Endodermal cell (in vitro differentiated cells): ENCODE measurements at regions not wholly inside any gene's neighbourhood (a gene's known extent, or its start where the extent isn't known, plus 50 kb on each side); places are given as distances from the start of the nearest gene placed in this dataset.

Source experiments
- DNase-seq: peaks from one replicate; pipeline ENCODE4 v3.0.0-alpha.2; 2017
- H3K27ac ChIP-seq: 2 replicates; pipeline ENCODE4 v1.5.1; 2013; ENCODE audit warnings: mild to moderate bottlenecking, low read depth, low read length, moderate library complexity
- H3K27me3 ChIP-seq: 2 replicates; pipeline ENCODE4 v1.6.1; 2013; ENCODE audit warnings: mild to moderate bottlenecking, low read length, moderate library complexity; ENCODE audit not compliant: insufficient read depth, control insufficient read depth, poor library complexity, severe bottlenecking
- H3K36me3 ChIP-seq: 2 replicates; pipeline ENCODE4 v1.7.0; 2013; ENCODE audit warnings: mild to moderate bottlenecking, low read length, moderate library complexity; ENCODE audit not compliant: control insufficient read depth, insufficient read depth
- H3K4me1 ChIP-seq: one replicate; pipeline ENCODE4 v1.7.0; 2013; ENCODE audit warnings: low read length; ENCODE audit not compliant: control insufficient read depth, insufficient read depth
- H3K4me3 ChIP-seq: 2 replicates; pipeline ENCODE4 v1.5.1; 2013; ENCODE audit warnings: mild to moderate bottlenecking, low read length, moderate library complexity
- H3K9ac ChIP-seq: 2 replicates; pipeline ENCODE4 v1.6.1; 2013; ENCODE audit warnings: mild to moderate bottlenecking, low read length, moderate library complexity; ENCODE audit not compliant: poor library complexity, severe bottlenecking; ENCODE audit errors: extremely low read depth
- H3K9me3 ChIP-seq: 2 replicates; pipeline ENCODE4 v1.6.1; 2013; ENCODE audit warnings: mild to moderate bottlenecking, low read length, moderate library complexity; ENCODE audit not compliant: control insufficient read depth
- H3K27ac Mint-ChIP-seq: 2 replicates; pipeline ENCODE4 v1.8.0; 2020; ENCODE audit warnings: mixed read lengths
- H3K27me3 Mint-ChIP-seq: 2 replicates; pipeline ENCODE4 v1.8.0; 2021; ENCODE audit warnings: mild to moderate bottlenecking, mixed read lengths; ENCODE audit not compliant: insufficient read depth
- H3K36me3 Mint-ChIP-seq: 2 replicates; pipeline ENCODE4 v1.8.0; 2020; ENCODE audit warnings: low read depth, mixed read lengths
- H3K4me1 Mint-ChIP-seq: 2 replicates; pipeline ENCODE4 v1.8.0; 2020; ENCODE audit warnings: mixed read lengths
- H3K4me3 Mint-ChIP-seq: 2 replicates; pipeline ENCODE4 v1.8.0; 2020; ENCODE audit warnings: mild to moderate bottlenecking, moderate library complexity, mixed read lengths
- H3K9me3 Mint-ChIP-seq: 2 replicates; pipeline ENCODE4 v1.8.0; 2020; ENCODE audit warnings: mild to moderate bottlenecking, mixed read lengths
- WGBS, 2 experiments: methylation state at CpG; one replicate each; pipeline versions ENCODE4 v1.1.5 to v1.1.7; 2013; ENCODE audit warnings: missing lambda C conversion rate in 2 of 2, mixed read lengths in 1 of 2; ENCODE audit not compliant: insufficient coverage in 1 of 2, insufficient read length in 1 of 2; 5-methylcytosine and 5-hydroxymethylcytosine counted together
- TF ChIP-seq, protein P1 (sequence below): fragments of 200-600 bp; sonication (generic); conservative IDR thresholded peaks from 2 replicates; pipeline ENCODE4 v1.5.0; 2021; ENCODE audit warnings: antibody characterized with exemption, mild to moderate bottlenecking

DNA sequence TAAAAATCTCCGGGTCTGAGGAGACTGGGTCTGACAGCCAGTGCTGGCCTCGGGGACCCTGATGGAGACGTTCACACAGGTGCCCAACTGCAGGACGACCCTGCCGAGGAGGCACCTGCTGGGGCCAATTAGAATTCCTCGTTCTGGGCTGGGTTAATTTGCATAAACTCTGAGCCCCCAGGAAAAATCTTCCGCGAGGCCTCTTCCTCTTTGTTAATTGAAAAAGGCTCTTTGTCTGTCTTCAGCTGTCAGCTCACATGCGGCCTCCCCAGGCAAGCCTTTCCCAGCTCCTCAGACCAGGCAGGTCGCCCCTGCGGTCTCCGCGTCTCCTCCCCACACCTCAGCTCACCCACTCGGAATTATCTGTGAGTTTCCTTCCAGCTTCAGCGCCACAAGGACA lies 400.2 kb downstream of the SEC14L1 start:
- Histone ChIP-seq H3K4me1 (no peaks in the 10 kb centered on the region), H3K9me3 (peaks cover 3% of the 10 kb centered on the region), H3K36me3 (no peaks in the 10 kb centered on the region), H3K4me3 (no peak overlapping the region), H3K27me3 (peaks cover 16% of the 10 kb centered on the region), H3K27ac (peak overlapping the region; percentile 64), H3K9ac (no peak overlapping the region)
- Mint-ChIP-seq H3K4me3 (no peak overlapping the region), H3K27me3 (peaks cover 53% of the 10 kb centered on the region), H3K27ac (peak overlapping the region; percentile 50), H3K4me1 (peaks cover 17% of the 10 kb centered on the region), H3K36me3 (no peaks in the 10 kb centered on the region), H3K9me3 (peaks cover 3% of the 10 kb centered on the region)
- WGBS, 2 experiments: 27 to 42% methylated on average over 13 to 15 of the region's 15 CpGs
- DNase-seq: peak; percentile 62
- TF ChIP-seq, protein P1, sequence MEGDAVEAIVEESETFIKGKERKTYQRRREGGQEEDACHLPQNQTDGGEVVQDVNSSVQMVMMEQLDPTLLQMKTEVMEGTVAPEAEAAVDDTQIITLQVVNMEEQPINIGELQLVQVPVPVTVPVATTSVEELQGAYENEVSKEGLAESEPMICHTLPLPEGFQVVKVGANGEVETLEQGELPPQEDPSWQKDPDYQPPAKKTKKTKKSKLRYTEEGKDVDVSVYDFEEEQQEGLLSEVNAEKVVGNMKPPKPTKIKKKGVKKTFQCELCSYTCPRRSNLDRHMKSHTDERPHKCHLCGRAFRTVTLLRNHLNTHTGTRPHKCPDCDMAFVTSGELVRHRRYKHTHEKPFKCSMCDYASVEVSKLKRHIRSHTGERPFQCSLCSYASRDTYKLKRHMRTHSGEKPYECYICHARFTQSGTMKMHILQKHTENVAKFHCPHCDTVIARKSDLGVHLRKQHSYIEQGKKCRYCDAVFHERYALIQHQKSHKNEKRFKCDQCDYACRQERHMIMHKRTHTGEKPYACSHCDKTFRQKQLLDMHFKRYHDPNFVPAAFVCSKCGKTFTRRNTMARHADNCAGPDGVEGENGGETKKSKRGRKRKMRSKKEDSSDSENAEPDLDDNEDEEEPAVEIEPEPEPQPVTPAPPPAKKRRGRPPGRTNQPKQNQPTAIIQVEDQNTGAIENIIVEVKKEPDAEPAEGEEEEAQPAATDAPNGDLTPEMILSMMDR: no peak

DNA sequence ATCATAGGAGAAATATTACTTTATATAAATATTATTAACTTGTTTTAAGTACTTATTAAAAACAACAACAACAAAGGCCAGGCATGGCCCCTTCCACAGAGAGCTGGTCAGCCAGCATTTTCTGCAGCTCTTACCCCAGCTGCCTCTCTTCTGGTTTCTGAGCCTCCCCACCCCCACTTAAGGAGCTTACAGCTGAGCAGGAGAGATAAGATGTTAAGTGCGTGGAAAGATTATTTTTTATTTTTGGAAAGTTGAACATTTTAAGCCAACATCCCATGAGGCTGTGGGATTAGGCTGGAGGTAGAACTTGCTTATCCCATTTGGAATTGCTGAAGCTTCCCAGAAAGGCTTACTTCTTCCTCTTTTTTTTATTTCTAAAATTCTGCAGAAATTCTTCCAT lies 401.2 kb downstream of the SEC14L1 start:
- peaks cover 7% of the 10 kb centered on the region for H3K9me3 Mint-ChIP-seq
- Histone ChIP-seq H3K4me3 (no peak overlapping the region), H3K9me3 (peaks cover 3% of the 10 kb centered on the region), H3K27me3 (peaks cover 16% of the 10 kb centered on the region), H3K36me3 (no peaks in the 10 kb centered on the region), H3K27ac (no peak overlapping the region), H3K9ac (no peak overlapping the region), H3K4me1 (no peaks in the 10 kb centered on the region)
- TF ChIP-seq, protein P1: no peak
- H3K4me1 Mint-ChIP-seq: peaks cover 20% of the 10 kb centered on the region
- H3K4me3 Mint-ChIP-seq: no peak overlapping the region
- H3K36me3 Mint-ChIP-seq: no peaks in the 10 kb centered on the region
- WGBS, 2 experiments: 60% methylated on average over 1 of the region's 1 CpG; no CpG with 5 or more reads in 1 of the 2 experiments
- DNase-seq: no peak
- H3K27me3 Mint-ChIP-seq: peaks cover 53% of the 10 kb centered on the region
- no peak overlapping the region for H3K27ac Mint-ChIP-seq

DNA sequence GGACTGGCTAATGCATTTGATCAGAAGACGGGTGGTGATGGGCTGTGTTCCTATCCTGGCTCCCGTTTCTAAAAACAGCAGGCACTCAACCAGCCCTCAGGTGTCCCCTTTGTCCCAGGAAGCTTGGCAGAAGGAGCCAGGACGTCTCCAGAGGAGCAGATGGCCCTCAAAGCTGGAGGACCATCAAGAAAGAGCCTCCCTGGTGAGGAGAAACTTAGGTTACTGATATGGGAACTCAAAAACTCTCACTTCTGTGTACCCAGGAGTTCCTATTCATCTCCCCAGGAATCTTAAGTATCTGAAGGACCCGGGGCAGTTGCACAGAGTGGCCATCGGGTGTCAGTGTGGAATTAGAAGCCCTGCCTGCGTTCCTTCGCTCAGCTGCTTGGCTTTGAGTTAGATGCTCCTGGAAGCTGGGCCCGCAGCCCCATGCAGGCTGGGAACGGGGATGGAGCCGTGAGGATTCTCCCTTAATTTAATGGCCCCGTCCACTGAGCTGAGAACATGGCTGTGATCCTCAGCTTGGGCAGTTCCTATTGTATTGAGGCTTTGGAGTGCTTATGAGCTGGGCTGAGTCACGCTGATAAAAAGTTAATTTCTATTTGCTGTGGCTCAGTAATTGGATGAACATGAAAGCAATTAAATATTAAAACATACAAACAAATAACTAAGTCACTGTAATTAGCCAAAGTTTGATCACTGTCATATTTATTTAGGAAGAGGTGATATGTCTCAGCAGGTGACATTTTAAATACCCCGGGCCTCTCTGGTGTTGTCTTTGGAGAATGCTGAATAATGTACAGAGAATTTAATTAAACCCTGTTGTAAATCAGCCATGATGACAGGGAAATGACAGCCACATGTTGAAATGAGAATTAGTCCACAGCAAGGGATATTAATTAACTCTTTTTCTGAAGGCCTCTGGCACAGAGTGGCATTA lies 402.1 kb downstream of the SEC14L1 start:
- Mint-ChIP-seq H3K4me3 (no peak overlapping the region), H3K9me3 (peaks cover 7% of the 10 kb centered on the region), H3K4me1 (peaks cover 21% of the 10 kb centered on the region), H3K27ac (peak overlapping the region; percentile 35), H3K27me3 (peaks cover 48% of the 10 kb centered on the region), H3K36me3 (no peaks in the 10 kb centered on the region)
- DNase-seq: peak; percentile 97
- Histone ChIP-seq H3K36me3 (no peaks in the 10 kb centered on the region), H3K4me3 (no peak overlapping the region), H3K27me3 (peaks cover 16% of the 10 kb centered on the region), H3K9me3 (peaks cover 3% of the 10 kb centered on the region), H3K4me1 (no peaks in the 10 kb centered on the region), H3K27ac (no peak overlapping the region), H3K9ac (no peak overlapping the region)
- WGBS, 2 experiments: 20 to 21% methylated on average over 6 to 13 of the region's 13 CpGs
- TF ChIP-seq, protein P1: peak; percentile 94
